MM.1S (cell line): ENCODE measurements at regions not wholly inside any gene's neighbourhood (a gene's known extent, or its start where the extent isn't known, plus 50 kb on each side); places are given as distances from the start of the nearest gene placed in this dataset.

Experiments used
- DNase-seq: peaks from one replicate; pipeline ENCODE4 v3.0.0-alpha.2; 2015
- H2AFZ ChIP-seq: fragments of 300-600 bp; sonication (generic); 2 replicates; pipeline ENCODE4 v1.6.0; 2016; ENCODE audit warnings: antibody characterized with exemption, low read length
- H3F3A ChIP-seq: fragments of 300-600 bp; sonication (generic); 2 replicates; pipeline ENCODE4 v1.6.1; 2016; ENCODE audit warnings: mild to moderate bottlenecking, antibody characterized with exemption, low read length, moderate library complexity, mixed read lengths; ENCODE audit not compliant: insufficient read depth
- H3K27ac ChIP-seq: fragments of 300-600 bp; sonication (generic); 2 replicates; pipeline ENCODE4 v1.5.1; 2016; ENCODE audit warnings: mild to moderate bottlenecking, low read length
- H3K27me3 ChIP-seq: fragments of 300-600 bp; sonication (generic); replicated peaks from 2 replicates; pipeline ENCODE4 v1.6.0; 2016; ENCODE audit warnings: low read length; ENCODE audit not compliant: insufficient read depth
- H3K36me3 ChIP-seq: fragments of 300-600 bp; sonication (generic); replicated peaks from 2 replicates; pipeline ENCODE4 v1.6.1; 2016; ENCODE audit warnings: mild to moderate bottlenecking, low read length, mixed read lengths; ENCODE audit not compliant: insufficient read depth
- H3K4me1 ChIP-seq: fragments of 300-600 bp; sonication (generic); 2 replicates; pipeline ENCODE4 v1.6.1; 2016; ENCODE audit warnings: low read length, mixed read lengths
- H3K4me2 ChIP-seq: fragments of 300-600 bp; sonication (generic); 2 replicates; pipeline ENCODE4 v1.6.0; 2016; ENCODE audit warnings: low read depth, low read length
- H3K4me3 ChIP-seq: fragments of 300-600 bp; sonication (generic); 2 replicates; pipeline ENCODE4 v1.5.1; 2016; ENCODE audit warnings: low read length, mixed read lengths
- H3K79me2 ChIP-seq: fragments of 300-600 bp; sonication (generic); 2 replicates; pipeline ENCODE4 v1.6.1; 2016; ENCODE audit warnings: mixed run types, low read length, mixed read lengths
- H3K9ac ChIP-seq: fragments of 300-600 bp; sonication (generic); 2 replicates; pipeline ENCODE4 v1.6.1; 2016; ENCODE audit warnings: low read length, mixed read lengths
- H3K9me2 ChIP-seq: fragments of 300-600 bp; sonication (generic); replicated peaks from 2 replicates; pipeline ENCODE4 v1.6.1; 2016; ENCODE audit warnings: mild to moderate bottlenecking, low read length, mixed read lengths; ENCODE audit not compliant: insufficient read depth
- H3K9me3 ChIP-seq: fragments of 300-600 bp; sonication (generic); replicated peaks from 2 replicates; pipeline ENCODE4 v1.6.1; 2016; ENCODE audit warnings: mild to moderate bottlenecking, low read length, mixed read lengths; ENCODE audit not compliant: insufficient read depth
- H4K20me1 ChIP-seq: fragments of 300-600 bp; sonication (generic); 2 replicates; pipeline ENCODE4 v1.6.1; 2016; ENCODE audit warnings: mild to moderate bottlenecking, low read length, moderate library complexity, mixed read lengths; ENCODE audit not compliant: insufficient read depth
- CTCF ChIP-seq: fragments of 300-600 bp; sonication (generic); IDR thresholded peaks from 2 replicates; pipeline ENCODE4 v1.5.1; 2016; ENCODE audit warnings: antibody characterized with exemption, low read length, mixed read lengths
- EZH2 ChIP-seq: fragments of 300-600 bp; sonication (generic); optimal IDR thresholded peaks from 2 replicates; pipeline ENCODE3; 2017; ENCODE audit warnings: low read depth, mild to moderate bottlenecking, antibody characterized with exemption, low read length, mixed read lengths
- EZH2phosphoT487 ChIP-seq: fragments of 300-600 bp; sonication (generic); IDR thresholded peaks from 2 replicates; pipeline ENCODE4 v1.6.1; 2018; ENCODE audit warnings: antibody characterized with exemption, low read length

- DNase-seq = no peak
- H2AFZ ChIP-seq = no peak overlapping the region
- no peaks in the 10 kb centered on the region for H3K4me1 ChIP-seq
- no peak for TF ChIP-seq EZH2phosphoT487
- TF ChIP-seq CTCF = no peak
- no peak for TF ChIP-seq EZH2
- H3K4me3 ChIP-seq = no peak overlapping the region
- H3K4me2 ChIP-seq = no peak overlapping the region
- H3K27me3 ChIP-seq = no peaks in the 10 kb centered on the region
- no peak overlapping the region for H3K27ac ChIP-seq
- H3K9me3 ChIP-seq = no peaks in the 10 kb centered on the region
- H3K9ac ChIP-seq = no peak overlapping the region
- H3F3A ChIP-seq = no peaks in the 10 kb centered on the region
- H4K20me1 ChIP-seq = no peaks in the 10 kb centered on the region
- H3K9me2 ChIP-seq = no peaks in the 10 kb centered on the region
- no peaks in the 10 kb centered on the region for H3K79me2 ChIP-seq
- no peaks in the 10 kb centered on the region for H3K36me3 ChIP-seq
These were observed 1806.1 kb upstream of the MIR17HG start for GRCh38 chr13:89541091-89542030.

GRCh38 chr13:89550938-89551337, 1796.5 kb upstream of the MIR17HG start:
- Histone ChIP-seq H3K9me3 (no peaks in the 10 kb centered on the region), H3K27ac (no peak overlapping the region), H3K9ac (no peak overlapping the region), H3F3A (no peaks in the 10 kb centered on the region), H3K27me3 (no peaks in the 10 kb centered on the region), H3K4me1 (no peaks in the 10 kb centered on the region), H4K20me1 (no peaks in the 10 kb centered on the region), H3K4me2 (no peak overlapping the region), H2AFZ (no peak overlapping the region), H3K36me3 (no peaks in the 10 kb centered on the region), H3K79me2 (no peaks in the 10 kb centered on the region), H3K9me2 (no peaks in the 10 kb centered on the region), H3K4me3 (no peak overlapping the region)
- TF ChIP-seq EZH2phosphoT487 (no peak), CTCF (no peak)
- no peak for DNase-seq

- no peaks in the 10 kb centered on the region for H3K4me1 ChIP-seq
- H3K9me3 ChIP-seq = no peaks in the 10 kb centered on the region
- no peak overlapping the region for H3K4me2 ChIP-seq
- no peak overlapping the region for H3K9ac ChIP-seq
- H3K9me2 ChIP-seq = no peaks in the 10 kb centered on the region
- no peaks in the 10 kb centered on the region for H4K20me1 ChIP-seq
- no peaks in the 10 kb centered on the region for H3F3A ChIP-seq
- H3K4me3 ChIP-seq = no peak overlapping the region
- H2AFZ ChIP-seq = no peak overlapping the region
- H3K27ac ChIP-seq = no peak overlapping the region
- no peaks in the 10 kb centered on the region for H3K36me3 ChIP-seq
- H3K27me3 ChIP-seq = no peaks in the 10 kb centered on the region
- DNase-seq = no peak
- H3K79me2 ChIP-seq = no peaks in the 10 kb centered on the region
- TF ChIP-seq CTCF = no peak
- TF ChIP-seq EZH2 = no peak
- no peak for TF ChIP-seq EZH2phosphoT487
These were observed 1792.7 kb upstream of the MIR17HG start for GRCh38 chr13:89554801-89555200.
